GM18867 (cell line): ENCODE measurements at regions not wholly inside any gene's neighbourhood (a gene's known extent, or its start where the extent isn't known, plus 50 kb on each side); places are given as distances from the start of the nearest gene placed in this dataset.
"Not testable (repeated sequence)": the region's sequence is repeated elsewhere in the genome, so short reads cannot be mapped to it uniquely, and the experiment has no call there.

ENCODE experiments used
- ATAC-seq: cut with Tn5 transposase; IDR thresholded peaks from one replicate; pipeline ENCODE4 v1.9.1; 2021; ENCODE audit warnings: mild to moderate bottlenecking, moderate library complexity; ENCODE audit not compliant: unreplicated experiment

DNA sequence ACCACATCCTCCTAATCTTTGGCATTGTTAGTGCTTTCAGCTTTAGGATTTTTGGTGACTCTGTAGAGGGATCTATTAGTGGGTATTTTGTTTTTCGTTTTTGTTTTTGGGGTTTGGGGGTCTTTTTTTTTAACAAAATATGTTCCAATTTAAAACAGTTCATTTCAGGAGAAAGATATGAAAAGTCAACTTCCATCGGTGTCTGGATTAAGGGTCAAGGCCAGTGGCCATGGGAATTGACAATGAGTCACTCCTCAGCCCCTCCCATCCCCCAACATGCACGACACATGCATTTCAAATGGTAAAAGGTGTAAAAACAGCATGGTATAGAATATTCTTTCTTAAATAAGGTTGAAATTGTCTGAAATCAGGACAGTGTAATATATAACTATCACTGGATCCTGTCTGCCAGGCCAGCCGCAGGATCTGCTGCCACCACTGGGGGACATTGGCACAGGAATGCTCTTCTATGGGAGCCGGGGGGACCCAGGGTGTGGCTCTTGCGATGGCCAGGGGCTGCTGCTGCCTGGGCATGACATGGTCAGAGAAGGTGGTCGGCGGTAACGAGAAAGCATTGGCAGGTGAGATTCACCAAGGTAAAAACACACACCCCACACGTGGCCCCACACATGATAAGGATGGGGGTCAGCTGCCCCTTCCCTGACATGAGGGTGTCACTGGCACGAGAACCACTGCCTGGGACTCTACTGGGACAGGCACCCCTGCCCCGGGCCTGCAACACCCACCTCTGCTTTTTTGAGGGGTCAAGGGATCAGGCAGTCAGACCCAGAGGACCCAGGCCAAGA, 126.2 kb upstream of the KCTD7 start:
- ATAC-seq, result no peak

DNA sequence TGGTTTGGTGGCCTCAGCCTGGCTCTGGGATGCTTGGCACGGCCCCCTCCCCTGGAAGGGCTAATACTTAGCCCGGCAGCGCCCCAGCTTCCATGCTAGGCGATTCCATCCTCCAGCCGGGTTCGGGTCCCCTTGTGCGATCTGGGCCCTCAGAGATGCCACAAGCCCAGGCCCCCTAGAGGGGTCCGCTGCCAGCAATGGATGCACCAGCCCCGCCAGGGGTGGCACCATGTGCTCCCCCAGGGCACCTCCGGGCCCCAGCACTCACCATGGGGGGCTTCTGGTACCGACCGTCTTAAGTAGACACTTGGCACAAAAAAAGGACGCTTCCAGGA, 125.7 kb upstream of the KCTD7 start:
- no peak for ATAC-seq

DNA sequence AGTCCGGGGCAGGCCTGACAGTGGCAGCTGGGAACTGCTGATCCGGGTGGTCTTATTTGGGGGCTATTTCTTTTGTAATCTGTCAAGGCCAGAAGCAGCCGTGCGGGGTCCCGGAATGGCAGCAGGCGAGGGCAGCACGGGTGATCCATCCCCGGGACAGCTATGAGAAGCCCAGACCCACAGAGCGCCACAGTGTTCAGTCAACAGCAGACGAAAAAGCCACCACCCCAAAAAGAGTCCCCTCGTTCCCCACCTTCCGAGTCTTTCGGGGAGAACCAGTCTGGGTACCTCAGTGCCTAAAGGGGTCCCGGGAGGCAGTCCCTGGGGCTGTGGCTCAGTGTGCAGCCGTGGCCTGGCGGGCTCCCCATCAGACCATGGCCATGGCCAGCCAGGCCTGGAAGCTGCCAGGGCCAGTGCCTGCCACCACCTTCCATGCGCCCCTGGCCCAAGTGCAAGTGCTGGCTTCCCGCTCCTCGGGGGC, 125.1 kb upstream of the KCTD7 start:
- no peak for ATAC-seq

DNA sequence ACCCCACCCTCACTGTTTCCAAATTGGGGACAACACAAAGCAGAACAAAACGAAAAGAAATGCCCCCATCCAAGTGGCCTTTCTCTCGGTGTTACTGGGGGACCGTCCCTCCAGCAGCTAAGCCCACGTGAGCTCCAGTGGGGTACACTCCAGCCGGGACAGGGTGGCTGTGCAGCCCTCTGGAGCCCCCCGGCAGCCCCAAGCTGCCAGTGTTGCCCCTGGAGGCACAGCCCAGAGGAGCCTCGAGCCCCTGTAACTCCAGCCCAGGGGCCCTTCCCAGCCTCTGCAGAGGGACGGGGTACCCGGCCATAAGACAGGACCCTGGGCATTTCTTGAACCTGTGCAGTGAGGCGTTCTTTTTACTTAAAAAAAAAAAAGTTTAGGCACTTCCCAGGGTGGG, 124.5 kb upstream of the KCTD7 start:
- ATAC-seq, result no peak

DNA sequence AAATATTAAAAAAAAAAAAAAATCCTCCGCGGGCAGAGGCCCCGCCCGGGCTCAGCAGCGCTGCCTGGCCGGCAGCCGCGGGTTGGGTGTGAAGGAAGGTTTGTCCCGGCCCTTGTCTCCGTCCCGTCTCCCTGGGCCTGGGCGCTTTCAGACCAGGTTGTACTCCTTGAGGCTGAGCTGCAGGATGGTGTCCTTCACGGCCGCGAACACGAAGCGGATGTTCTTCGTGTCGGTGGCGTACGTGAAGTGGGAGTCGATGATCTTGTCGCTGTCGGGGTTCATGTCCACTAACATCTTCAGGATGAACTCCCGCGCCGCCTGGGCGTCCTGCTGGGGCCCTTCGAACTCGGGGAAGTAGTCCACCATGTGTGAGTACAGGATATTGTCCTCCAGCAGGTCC, 123.7 kb upstream of the KCTD7 start:
- ATAC-seq, result no peak

DNA sequence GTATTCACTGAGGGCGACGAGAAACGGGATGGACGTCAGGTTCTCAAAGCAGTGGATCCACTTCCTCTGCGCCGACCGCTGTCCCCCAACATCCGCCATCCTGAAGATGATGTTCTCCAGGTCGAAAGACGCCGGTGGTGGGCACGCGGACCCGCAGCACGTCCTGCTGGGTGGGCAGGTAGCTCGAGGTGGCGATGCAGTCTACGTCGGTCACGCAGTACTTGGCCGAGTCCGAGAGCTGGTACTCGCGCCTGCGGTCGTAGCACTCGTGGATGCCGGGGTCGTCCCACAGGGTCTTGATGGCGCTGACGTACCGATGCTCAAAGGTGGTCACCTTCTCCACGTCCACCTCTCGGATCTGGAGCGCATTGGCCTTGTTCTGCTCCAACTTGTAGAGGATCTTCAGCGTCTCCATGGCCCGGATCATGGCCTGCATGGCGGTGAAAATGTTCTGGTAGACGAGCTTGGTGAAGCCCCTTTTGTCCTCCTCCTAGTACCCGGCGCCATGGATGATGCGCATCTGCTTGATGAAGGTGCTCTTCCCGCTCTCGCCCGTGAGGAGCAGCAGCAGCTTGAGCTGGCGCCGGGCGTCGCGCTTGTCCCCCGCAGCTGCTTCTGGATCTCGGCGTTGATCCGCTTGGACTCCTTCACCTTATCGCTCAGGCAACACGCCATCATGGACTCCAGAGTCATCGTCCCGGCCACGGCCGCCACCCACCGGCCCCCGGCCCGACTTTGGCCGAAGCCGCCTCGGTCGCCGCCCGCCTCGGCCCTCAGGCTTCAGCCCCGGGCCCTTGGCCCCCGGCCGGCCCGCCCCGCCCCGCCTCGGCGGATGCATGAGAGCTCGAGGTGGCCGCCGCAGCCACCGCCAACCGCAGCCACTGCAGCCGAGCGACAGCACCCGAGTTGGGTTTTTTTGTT, 122.9 kb upstream of the KCTD7 start:
- ATAC-seq, result no peak

DNA sequence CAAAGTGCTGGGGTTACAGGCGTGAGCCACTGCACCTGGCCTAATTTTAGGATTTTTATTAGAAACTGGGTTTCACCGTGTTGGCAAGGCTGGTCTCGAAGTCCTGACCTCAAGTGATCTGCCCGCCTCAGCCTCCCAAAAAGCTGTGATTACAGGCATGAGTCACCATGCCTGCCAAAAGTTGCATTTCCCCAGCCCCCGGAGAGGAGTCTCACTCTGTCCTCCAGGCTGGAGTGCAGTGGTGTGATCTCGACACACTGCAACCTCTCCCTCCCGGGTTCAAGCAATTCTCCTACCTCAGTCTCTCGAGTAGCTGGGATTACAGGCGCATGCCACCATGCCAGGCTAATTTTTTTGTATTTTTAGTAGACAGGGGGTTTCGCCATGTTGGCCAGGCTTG, 122.0 kb upstream of the KCTD7 start:
- ATAC-seq, result not testable (repeated sequence)

DNA sequence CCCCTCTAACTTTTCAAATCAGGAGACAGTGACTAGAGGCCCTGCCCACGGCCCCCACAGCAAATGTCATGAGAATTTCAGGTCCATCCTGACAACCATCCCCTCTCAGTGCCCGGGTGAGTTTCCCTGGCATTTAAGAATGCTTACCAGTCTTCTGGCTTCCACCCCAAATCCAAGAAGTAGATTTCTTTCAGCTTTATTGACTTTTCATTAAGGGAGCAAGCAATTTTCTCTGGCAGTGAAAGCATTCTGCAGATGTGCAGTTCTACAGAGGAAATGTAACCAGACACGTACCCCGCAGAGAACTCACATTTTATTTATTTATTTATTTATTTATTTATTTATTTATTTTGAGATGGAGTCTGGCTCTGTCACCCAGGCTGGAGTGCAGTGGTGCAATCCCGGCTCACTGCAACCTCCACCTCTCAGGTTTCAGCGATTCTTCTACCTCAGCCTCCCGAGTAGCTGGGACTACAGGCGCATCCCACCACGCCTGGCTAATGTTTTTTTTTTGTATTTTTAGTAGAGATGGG, 120.9 kb upstream of the KCTD7 start:
- ATAC-seq, result no peak

DNA sequence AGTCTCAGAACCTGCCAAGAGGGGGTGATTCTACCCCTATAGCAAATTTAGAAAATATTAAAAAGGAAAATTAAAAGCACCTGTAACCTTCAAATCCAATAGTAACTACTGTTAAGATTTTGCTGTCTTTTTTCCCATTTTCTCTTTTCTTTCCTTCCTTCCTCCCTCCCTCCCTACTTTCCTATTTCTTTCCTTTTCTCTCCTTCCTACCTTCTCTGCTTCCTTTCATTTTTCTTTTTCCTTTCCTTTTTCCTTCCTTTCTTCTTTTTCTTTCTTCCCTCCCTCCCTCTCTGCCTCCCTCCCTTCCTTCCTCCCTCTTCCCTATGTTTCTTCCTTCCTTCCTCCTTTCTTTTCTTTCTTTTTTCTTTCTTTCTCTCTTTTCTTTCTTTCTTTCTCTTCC, 120.2 kb upstream of the KCTD7 start:
- ATAC-seq, result no peak

DNA sequence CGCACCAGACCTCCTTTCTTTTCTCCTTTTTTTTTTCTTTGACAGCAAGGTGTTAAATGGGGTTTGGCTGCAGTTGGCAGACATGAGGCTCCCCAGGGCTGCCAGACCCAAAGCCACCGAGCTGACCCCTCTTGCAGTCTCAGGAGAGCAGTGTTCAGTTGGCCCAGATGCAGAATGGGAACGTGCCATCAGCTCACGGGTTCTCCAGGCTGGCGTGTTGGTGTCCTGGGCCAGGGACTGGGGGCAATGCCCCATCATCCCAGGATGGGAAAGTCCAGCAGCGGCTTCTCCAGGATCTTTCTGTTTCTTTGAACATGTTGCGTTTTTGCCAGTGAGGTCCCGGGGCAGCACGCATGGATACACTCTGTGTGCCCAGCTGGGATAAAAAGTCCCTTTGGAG, 114.6 kb upstream of the KCTD7 start:
- ATAC-seq, result no peak

DNA sequence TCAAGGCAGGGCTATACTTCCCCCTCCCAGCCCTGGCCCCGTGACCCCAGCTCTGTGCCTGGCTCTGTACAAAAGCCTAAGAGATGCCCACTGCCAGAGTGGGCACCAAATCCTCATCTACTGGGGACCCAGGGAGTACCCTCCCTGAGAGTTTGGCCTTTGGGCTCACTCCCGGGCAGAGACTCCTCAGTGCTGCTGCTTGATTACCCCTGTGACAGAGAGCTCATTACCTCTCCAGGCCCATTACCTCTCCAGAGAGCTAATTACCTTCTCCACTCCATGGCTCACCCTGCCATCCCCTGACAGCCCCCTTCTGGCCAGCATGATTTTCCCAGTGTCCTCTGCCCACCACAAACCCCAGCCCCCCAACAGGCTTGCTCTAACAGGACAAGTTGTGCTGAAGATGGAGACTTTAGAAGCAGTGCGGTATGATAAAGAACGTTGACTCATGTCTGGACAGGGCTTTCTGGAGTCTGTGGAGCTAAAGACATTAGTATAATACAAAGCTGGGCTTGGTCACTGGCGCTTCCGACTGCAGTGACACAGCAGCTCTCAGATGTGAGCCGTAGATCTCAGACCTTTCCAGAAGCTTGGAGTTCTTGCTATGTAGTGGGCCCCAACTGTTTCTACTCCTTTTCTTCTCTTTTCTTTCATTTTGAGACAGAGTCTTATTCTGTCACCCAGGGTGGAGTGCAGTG, 111.3 kb upstream of the KCTD7 start:
- no peak for ATAC-seq

DNA sequence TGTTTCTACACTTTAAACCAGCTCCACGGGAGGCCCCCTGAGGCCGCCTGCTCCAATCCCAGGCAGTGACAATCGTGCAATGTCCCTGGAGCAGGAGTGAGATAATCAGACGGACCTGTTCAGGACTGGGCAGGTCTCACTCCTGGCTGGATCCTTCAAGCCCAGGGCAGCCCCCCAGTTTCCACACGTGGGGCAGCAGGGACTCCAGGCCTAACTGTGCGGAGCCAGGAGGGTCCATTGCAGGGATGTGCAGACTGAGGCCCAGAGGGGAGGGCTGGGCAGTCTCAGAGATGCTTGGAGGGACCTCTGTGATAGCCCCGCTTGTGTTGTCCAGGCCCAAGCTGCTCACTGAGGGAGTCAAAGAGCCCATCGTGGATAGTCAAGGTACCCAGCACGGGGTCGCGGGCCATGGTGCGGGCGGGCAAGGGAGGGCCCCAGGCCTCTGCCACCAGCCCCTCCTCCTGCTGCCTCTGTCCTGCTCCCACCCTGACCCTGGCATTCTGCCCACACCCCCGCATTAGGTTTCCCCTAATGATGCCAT, 110.5 kb upstream of the KCTD7 start:
- no peak for ATAC-seq

DNA sequence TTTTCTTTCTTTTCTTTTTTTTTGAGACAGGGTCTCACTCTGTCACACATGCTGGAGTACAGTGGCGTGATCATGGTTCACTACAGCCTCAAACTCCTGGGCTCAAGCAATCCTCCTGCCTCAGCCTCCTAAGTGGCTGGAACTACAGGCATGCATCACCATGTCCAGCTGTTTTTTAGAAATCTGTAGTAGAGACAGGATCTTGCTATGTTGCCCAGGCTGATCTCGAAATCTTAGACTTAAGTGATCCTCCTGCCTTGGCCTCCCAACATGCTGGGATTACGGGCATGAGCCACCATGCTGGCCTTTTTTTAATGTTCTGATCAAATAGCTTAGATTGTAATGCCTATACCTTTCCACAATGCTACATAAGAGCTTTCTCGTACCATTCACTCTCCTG, 107.0 kb upstream of the KCTD7 start:
- ATAC-seq, result no peak

DNA sequence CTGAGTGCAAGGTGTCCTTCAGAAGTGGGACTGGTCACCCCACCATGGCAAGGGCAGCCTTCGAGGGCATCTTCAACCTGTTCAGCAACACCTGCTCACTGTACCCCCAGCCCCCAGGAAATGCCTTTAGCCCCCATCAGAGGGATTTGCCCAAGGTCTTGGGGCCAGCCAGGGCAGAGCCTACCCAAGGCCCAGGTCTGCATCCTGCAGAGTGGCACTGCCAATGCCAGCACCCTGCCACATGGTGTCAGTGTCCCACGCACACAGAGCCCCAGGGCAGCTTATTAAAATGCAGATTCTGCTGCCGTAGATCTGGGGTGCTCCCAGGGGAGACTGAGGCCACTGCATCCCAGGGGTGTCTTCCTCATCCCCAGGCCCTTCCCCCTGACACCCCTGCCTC, 106.2 kb upstream of the KCTD7 start:
- no peak for ATAC-seq

DNA sequence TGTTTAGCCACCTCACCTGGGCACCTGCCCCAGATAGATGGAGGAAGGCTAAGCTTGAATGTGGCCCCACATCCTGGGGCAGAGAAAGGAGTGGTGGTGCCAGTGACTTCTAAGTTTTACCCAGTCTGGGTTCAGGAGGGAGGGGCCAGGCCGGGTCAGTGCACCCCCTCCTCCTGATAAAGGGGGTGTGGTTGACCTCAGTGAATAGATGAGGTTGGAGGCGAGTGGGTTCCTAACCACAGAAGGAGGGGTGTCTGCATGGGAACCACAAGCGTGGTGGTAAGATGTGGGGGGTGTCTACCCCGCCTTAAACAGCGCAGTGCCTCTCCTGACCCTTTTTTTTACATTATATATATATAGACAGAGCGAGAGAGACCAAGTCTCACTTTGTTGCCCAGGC, 105.3 kb upstream of the KCTD7 start:
- no peak for ATAC-seq

DNA sequence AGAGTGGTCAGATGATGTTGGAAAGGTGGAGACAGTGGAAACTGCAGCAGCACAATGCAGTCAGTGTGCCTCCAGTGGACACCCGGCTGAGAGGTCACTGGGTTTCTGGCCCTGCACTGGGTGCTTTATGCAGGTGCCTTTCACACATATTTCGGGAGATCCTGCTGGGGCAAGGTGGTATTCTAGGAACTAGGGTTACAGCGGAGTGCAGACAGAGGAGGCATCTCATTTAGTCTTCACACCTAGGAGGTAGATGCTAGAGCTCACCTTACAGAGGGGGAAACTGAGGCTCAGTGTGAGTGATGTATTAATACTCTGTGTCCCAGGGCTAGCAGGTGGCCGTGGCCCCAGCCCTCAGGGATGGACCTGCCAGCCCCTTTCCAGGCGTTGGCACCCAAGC, 103.9 kb upstream of the KCTD7 start:
- ATAC-seq, result no peak

DNA sequence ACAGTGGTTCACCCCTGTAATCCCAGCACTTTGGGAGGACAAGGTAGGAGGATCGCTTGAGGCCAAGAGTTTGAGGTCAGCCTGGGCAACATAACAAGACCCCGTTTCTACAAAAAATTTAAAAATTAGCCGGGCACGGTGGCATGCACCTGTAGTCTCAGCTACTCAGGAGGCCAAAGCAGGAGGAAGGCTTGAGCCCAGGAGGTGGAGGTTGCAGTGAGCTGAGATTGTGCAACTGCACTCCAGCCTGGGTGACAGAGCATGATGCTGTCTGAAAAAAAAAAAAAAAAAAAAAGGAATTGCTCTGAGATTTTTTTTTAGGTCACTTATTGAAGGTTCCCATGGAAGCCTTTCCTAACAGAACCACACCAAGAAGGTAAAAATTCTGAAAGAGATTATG, 101.9 kb upstream of the KCTD7 start:
- ATAC-seq, result not testable (repeated sequence)

DNA sequence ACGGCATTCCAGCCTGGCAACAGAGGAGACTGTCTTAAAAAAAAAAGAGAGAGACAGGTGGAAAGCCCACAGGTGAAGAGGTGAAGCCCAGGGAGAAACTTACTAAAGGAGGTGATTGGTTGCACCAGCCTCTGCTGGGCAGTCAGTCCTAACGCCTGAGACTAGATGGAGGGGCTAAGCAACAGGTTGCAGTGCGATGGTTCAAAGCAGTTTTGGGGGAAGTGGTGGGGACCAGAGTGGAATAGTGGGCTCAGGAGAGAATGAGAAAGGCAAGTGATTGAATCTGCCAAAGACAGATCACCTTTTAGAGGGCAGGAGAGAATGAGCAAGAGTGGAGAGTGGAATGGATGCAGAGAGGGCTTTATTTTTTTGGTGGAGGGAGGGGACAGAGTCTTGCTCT, 100.0 kb upstream of the KCTD7 start:
- ATAC-seq, result no peak

DNA sequence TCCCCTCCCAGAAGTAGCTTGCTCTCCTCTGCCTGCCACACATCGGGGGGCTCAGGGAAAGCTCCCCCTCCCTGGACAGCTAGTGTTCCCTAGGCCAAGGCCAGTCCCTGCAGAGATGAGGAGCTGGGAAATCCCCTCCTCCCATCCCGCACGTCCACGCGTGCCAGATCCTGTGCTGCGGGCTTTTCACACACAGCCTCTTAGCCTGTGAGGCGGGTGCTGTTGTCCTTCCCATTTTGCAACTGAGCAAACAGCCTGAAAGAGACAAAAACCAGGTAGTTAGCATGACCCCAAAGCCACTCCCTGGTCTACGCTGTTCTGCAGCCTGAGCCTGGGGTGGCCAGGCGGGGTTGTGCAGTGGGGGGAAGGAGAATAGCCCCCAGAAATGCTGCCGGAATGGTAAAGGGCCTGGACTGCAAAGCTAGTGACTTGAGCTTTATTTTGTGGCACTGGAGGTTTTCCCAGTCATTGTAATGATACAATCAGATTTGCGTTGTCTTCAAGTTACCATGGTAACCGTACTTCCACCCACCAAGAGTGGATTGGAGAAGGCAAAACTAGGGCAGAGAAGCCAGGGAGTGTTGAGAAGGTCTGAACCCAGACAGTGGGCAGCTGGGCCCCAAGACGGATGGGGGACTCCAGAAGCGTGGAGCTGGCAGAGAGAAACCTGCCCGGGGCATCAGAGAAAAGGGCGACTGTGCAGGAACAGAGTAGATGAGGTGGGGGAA, 98.6 kb upstream of the KCTD7 start:
- no peak for ATAC-seq
